ENCODE measurements at regions not wholly inside any gene's neighbourhood (a gene's known extent, or its start where the extent isn't known, plus 50 kb on each side); places are given as distances from the start of the nearest gene placed in this dataset.

GRCh38 chr9:38313421-38313820 is 79.1 kb upstream of the ALDH1B1 start:
- no peak for DNase-seq (ENCODE audit: low read depth)

GRCh38 chr9:38312406-38312805 is 80.1 kb upstream of the ALDH1B1 start:
- no peak for DNase-seq (ENCODE audit: low read depth)

GRCh38 chr9:38311382-38312270 is 80.9 kb upstream of the ALDH1B1 start:
- no peak for DNase-seq (ENCODE audit: low read depth)

- DNase-seq (ENCODE audit: low read depth), result no peak
Measured at GRCh38 chr9:38309324-38310195, 82.9 kb upstream of the ALDH1B1 start.

- no peak for DNase-seq (ENCODE audit: low read depth)
Measured at GRCh38 chr9:38308136-38308535, 84.4 kb upstream of the ALDH1B1 start.

- DNase-seq (ENCODE audit: low read depth), result no peak
Measured at GRCh38 chr9:38306899-38307298, 85.6 kb upstream of the ALDH1B1 start.

GRCh38 chr9:38305582-38305981 is 86.9 kb upstream of the ALDH1B1 start:
- no peak for DNase-seq (ENCODE audit: low read depth)

- no peak for DNase-seq (ENCODE audit: low read depth)
Measured at GRCh38 chr9:38301376-38302106, 91.0 kb upstream of the ALDH1B1 start.

- DNase-seq (ENCODE audit: low read depth), result no peak
Measured at GRCh38 chr9:38299856-38300255, 92.6 kb upstream of the ALDH1B1 start.

GRCh38 chr9:38298904-38299303 is 93.6 kb upstream of the ALDH1B1 start:
- DNase-seq (ENCODE audit: low read depth), result no peak

GRCh38 chr9:38298503-38298902 is 94.0 kb upstream of the ALDH1B1 start:
- no peak for DNase-seq (ENCODE audit: low read depth)

- no peak for DNase-seq (ENCODE audit: low read depth)
Measured at GRCh38 chr9:38296807-38297206, 95.7 kb upstream of the ALDH1B1 start.

GRCh38 chr9:38295764-38296163 is 96.7 kb upstream of the ALDH1B1 start:
- no peak for DNase-seq (ENCODE audit: low read depth)

- no peak for DNase-seq (ENCODE audit: low read depth)
Measured at GRCh38 chr9:38294220-38294960, 98.1 kb upstream of the ALDH1B1 start.

GRCh38 chr9:38293022-38293421 is 99.5 kb upstream of the ALDH1B1 start:
- no peak for DNase-seq (ENCODE audit: low read depth)

- DNase-seq (ENCODE audit: low read depth), result no peak
Measured at GRCh38 chr9:38292480-38292879, 100.0 kb upstream of the ALDH1B1 start.

GRCh38 chr9:38289866-38290245 is 102.6 kb upstream of the ALDH1B1 start:
- no peak for DNase-seq (ENCODE audit: low read depth)

- DNase-seq (ENCODE audit: low read depth), result no peak
Measured at GRCh38 chr9:38289236-38289865, 103.2 kb upstream of the ALDH1B1 start.

- DNase-seq (ENCODE audit: low read depth), result no peak
Measured at GRCh38 chr9:38288502-38288901, 104.0 kb upstream of the ALDH1B1 start.

- no peak for DNase-seq (ENCODE audit: low read depth)
Measured at GRCh38 chr9:38287420-38287985, 105.0 kb upstream of the ALDH1B1 start.

GRCh38 chr9:38286766-38287165 is 105.7 kb upstream of the ALDH1B1 start:
- DNase-seq (ENCODE audit: low read depth), result no peak

All from CMK (cell line).